HG03571 (cell line): ENCODE measurements at regions not wholly inside any gene's neighbourhood (a gene's known extent, or its start where the extent isn't known, plus 50 kb on each side); places are given as distances from the start of the nearest gene placed in this dataset.
A peak's percentile ranks its signal among the peaks of the same experiment; 100 is the strongest.
"Not testable (repeated sequence)": the region's sequence is repeated elsewhere in the genome, so short reads cannot be mapped to it uniquely, and the experiment has no call there.

Experiments used
- ATAC-seq: cut with Tn5 transposase; IDR thresholded peaks from one replicate; pipeline ENCODE4 v1.9.1; 2021; ENCODE audit not compliant: unreplicated experiment

DNA sequence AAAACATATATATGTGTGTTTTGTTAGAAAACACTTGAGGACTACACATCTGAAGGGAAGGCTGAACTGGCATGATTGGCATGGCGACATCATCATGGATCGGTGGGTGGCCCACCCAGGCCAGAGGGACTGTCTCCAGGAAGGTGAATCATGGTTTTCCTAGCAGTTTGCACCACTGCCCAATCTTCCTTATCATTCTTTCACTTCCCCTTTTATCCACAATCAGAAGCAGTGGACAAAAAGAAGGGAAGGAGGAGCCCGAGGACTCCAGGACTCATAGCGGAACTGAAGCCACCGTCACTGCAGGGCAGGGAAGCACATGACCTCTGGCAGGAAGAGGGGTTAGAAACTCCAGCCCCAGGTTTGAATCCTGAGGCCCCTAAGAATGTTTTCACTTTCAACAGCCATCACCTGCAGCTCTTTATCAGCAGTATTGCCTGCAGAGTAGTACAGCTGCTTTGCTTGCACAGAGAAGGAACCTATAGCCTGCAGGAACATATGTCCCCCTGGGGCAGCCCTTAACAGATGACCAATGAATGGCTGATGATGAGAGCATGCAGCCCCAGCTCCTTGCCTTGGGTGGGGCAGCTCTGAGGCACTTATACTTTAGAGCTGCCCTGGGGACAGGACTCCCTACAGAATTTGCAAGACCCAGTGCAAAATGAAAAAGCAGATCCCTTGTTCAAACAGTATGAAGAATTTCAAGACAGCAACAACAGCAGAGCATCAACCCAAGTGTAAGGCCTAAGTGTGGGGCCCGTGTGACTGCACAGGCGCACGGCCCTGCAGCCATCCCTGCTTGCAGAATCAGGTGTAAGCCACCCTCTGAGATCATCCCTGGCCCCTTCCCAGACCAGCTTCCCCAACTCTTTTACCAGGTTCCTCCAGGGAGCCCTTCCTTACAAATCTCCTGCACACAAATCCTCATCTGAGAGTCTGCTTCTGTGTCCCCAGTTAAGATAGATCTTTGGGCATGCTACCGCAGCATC is 241.8 kb upstream of the IRF2BP2 start:
- peak; percentile 50 for ATAC-seq

DNA sequence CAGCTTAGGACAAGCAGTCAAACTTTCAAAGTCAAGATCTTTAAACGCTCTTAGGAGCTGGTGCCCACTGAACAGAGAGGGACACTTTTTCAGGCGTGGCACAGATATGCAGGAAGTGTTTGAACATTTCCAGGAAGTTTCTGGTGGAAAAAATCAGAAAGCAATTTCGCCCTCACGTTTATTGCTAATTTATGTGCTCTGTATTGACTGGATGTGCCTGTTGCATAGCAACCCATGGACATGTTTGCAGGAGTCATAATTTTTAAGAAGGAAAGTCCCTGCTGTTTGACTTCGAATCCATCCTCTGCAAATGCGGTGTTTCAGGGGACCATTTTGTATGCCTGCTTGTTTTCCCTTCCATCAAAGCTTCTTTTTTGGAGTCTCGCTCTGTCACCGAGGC is 239.9 kb upstream of the IRF2BP2 start:
- no peak for ATAC-seq

DNA sequence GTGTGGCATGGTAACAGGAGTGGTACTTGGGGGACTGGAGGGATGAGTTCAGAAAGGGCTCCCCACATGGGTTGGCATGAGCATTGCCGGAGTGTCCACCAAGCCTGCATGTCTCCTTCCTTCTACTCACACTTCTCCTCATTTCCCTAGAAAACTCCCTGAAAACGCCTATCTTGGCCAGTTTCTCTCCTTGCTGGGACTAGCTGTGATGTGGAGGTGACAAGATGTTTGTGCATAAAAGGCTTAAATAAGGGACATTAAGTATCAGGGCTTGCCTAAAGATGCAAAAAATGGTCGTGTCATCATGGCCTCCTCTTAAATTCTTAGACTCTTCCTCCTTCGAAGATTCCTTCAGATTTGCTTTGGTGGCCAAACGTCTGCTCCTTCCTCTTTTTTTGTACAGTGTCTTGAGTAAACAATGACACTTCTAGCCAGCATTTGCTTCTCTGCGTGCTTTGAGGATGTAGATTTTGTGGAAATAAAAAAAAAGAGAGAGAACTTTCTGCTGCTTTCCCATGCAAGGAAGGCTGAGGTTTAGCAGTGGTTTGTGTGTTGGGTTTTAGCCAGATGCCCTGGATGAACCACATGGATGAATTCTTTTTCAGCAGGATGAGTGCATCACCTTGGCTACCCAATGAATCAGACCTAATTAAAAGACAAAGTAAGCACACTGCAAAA is 239.1 kb upstream of the IRF2BP2 start:
- ATAC-seq: no peak

DNA sequence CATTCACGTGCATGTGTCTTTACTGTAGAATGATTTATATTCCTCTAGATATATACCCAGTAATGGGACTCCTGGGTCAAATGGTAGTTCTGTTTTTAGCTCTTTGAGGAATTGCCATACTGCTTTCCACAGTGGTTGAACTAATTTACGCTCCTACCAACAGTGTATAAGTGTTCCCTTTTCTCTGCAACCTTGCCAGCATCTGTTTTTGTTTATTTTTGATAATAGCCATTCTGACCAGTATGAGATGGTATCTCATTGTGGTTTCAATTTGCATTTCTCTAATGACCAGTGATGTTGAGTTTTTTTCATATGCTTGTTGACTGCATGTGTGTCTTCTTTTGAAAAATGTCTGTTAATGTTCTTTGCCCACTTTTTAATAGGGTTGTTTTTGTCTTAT is 236.8 kb upstream of the IRF2BP2 start:
- ATAC-seq: not testable (repeated sequence)

DNA sequence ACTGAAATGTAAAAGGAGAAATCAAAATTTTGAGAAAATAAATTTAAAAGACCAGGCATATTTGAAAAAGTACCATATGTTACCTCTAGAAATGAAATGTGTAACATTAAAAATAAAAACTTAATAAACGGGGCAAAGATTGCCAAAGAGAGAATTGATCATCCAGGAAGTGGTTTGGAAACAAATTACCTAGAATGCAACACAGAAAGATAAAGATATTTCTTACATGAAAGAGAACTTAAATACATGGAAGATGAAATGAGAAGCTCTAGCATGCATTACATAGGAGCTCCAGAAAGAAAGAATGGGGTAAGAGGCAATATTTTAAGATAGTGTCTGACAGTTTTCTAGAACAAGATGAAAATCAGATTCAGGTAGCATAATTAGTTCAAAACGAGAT is 235.9 kb upstream of the IRF2BP2 start:
- ATAC-seq: no peak

DNA sequence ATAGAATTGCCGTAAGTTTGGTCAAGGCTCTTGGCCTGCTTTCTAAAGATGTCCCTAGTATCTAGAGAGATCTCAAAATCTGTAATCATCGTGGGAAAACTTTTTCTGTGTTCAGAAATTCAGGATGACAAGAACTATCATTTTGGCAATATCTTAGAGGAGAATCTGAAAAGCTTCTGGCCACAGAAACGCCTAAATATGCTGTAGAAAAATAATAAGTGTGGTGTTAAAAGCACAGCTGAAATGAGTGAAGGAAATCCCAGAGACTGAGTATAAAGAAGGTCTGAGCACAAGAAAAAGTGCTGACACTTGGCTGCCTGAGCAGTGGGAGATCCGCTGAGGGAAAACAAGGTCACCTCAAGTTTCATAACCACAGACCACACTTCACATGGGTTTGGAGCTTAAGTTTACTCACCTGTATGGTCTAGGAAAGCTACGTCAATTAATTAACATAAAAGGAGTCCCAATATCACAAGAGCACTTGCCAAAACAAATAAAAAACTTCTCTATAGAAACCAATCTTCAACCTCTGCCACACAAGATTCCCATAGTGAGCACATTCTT is 235.2 kb upstream of the IRF2BP2 start:
- no peak for ATAC-seq

DNA sequence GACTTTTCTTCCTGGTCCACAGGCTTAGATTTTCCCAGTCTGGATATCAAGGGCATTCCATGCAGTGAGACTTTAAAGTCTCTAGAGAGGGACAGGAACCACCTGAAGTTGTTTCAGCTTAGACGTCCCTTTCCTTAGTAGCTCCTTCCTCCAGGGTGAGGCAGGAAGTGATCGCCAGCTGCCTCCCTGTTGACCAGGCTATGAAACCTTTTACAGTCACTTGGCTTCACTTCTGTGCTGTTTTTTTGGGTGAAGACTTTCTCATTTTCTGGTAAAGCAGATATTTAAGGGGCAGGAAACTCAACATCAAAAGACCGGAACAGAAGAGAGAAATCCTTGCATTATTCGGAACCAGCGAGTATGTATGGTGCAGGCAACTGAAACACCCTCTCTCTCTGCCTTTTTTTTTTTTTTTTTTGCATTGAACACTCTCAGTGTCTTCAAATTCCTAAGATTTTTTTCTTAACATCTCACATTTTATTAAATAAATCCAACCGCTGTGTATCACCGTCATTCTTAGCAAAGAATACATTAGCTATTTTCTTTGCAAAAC is 234.6 kb upstream of the IRF2BP2 start:
- no peak for ATAC-seq

DNA sequence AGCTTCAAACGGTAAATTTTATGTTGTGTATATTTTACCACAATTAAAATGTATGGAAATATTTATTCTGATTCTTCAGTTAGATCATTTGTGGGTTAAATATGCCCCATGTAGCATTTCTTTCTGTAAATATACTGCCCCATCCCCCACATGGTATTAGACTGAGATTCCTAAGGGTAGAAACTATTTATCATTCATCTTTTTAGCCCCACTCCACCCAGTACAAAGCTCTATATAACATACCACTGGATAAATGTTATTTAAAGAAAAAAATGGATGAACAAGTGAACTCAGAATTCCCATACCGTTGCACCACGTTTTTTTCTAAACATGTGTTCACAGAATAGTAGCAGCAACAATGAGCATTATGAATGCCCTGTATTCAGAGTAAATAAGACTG is 234.0 kb upstream of the IRF2BP2 start:
- ATAC-seq: no peak

DNA sequence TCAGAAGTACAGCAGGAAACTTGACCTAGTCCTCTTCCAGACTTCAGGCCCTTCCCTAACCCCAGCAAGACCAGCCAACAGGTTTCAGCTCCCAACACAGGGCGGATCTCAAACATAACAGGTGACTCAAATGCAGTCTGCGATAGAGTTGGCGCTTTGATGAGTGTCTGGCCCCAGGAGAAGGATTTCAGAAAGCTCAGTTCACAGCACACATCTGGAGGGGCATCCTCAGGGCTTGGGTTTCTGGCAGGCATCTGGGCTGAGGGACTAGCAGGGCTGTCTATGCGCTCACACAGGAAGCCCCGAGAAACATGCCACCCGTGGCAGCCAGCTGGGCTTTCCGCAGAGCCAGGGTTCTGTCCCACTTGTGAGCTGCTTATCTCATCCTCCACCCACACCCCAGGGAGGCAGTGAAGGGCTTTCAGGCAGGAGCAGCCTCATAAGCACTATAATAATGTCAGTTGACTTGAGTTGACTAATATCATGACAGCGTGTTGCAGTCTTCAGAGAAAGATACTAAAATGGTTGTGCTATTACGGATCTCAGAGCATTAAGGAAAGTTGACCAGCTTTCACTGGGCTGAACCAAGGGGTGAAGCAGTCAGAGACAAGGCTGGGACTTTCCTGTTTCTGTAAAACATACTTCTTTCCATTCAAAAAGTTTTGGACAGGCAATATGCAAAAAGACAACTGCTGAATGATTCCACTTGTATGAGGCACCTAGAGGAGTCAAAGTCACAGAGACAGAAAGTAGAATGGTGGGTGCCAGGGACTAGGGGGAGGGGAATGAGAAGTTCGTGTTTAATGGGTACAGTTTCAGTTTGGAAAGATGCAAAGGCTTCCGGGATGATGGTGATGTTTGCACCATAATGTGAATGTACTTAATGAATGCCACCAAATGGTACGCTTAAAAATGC is 233.0 kb upstream of the IRF2BP2 start:
- ATAC-seq: peak; percentile 65

DNA sequence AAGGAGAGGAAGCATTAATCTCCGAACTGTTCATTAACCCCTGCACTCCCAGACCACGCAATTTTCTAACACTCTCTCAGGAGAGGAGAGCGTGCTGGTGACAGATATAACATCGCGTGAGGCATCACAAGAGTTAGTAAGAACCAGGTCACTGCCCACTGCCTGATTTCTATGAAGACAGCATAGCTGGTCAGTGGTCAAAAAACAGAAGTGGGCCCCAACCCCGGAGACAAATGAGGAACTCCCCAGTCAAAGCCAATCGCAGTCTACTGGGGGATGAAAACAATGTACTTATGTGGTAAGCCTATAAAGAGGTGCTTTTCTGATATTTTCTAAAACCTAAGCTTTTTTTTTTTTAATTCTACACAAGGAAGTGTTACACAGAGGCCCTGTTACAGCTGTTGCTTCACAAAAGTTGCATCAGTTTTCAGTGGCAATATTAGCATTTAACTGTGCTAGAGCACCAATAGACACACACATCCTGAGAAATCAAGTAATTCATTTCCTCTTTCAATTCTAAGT is 231.8 kb upstream of the IRF2BP2 start:
- no peak for ATAC-seq

DNA sequence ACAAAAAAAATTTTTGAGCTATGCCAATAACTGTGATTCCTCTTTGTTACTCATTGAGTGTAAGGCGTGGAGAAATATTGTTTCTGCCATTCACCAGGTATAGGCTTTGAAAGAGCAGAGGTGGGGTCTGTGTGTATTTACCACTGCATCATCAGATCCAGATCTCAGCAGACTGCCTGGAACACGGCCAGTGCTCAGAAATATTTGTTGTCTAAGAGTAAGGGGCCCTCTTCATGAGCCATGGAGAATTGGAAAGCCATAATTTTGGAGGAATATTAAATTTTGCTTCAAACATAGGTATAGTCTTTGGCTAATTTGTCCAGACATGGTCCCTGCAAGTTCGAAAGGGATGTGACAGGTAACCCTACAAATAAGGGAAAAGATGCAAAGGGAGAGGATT is 231.3 kb upstream of the IRF2BP2 start:
- ATAC-seq: no peak

DNA sequence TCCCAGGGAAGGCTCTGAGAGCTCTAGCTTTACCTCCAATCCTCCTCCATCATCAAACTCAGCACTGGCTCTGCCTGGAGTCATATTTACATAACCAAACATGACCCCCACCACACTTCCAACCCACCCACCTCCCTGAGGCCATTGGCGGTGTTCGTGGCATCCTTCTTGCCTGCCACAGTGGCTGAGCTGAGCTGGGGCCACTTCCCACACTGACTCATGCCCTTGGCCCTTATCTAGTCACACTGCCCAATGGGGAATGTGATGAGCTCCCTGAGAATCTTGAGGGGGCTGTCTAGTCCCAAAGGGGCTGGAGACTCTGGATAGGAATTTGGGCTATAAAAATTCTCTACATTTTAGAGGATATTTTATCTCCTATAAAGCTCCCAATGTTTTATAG is 230.9 kb upstream of the IRF2BP2 start:
- no peak for ATAC-seq

DNA sequence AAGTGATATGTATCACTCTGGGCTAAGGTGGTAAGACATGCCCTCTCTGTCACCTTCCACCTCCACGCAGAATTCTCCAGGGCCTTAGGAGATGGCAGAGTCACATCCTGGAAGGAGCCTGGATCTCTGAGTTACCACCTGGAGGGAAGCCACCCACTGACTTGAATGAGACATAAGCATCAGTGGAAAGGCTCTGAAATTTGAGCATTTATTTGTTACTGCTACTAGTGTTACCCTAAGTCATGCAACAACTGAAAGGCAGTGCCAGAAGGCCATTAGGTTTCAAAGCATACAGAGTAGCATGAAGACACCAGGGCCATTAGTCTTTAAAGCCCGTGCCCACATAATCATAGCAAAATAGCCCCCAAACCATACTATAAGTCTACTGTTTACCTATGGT is 230.3 kb upstream of the IRF2BP2 start:
- ATAC-seq: no peak

DNA sequence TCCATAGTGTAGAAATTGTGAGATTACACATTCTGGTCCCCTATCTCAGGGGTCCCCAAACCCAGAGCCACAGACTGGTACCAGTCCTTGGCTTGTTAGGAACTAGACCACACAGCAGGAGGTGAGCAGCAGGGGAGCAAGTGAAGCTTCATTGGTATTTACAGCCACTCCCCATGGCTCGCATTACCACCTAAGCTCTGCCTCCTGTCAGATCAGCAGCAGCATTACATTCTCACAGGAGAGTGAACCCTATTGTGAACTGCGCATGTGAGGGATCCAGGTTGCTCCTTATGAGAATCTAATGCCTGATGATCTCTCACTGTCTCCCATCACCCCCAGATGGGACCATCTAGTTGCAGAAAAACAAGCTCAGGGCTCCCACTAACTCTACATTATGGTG is 229.7 kb upstream of the IRF2BP2 start:
- ATAC-seq: no peak

DNA sequence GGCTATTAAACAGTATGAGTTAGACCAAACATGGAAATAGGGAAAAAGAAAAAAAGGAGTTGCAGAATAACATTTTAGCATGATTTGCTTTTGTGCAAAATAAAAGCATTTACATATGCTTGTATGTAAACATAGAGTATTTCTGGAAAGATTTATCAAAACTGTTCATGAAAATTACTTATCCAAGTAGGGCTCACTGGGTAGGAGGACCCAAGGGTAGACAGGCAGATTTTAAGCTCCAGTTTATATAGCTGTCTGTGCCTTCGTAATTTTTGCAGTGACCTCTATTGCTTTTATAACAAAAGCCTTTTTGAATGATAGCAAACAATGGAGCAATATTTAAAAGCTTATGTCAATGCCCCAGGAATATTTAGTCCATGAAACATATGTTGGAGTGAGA is 228.8 kb upstream of the IRF2BP2 start:
- no peak for ATAC-seq

DNA sequence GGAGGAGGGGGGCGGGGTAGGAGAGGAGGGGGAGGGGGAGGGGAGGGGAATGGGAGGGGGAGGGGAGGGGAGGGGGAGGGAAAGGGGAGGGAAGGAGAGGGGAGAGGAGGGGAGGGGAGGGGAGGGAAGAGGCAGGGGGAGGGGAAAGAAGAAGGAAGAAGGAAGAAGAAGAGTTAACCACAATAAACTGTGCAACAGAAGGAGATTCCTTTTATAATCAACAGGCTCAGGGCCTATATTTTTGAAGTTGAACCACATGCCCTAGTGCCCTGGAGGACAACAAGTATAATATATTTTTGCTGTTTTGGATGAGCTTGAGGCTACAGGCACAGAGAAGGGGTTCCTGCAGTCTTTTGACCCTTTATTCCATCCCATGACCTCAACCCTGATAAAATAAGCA is 228.2 kb upstream of the IRF2BP2 start:
- no peak for ATAC-seq

DNA sequence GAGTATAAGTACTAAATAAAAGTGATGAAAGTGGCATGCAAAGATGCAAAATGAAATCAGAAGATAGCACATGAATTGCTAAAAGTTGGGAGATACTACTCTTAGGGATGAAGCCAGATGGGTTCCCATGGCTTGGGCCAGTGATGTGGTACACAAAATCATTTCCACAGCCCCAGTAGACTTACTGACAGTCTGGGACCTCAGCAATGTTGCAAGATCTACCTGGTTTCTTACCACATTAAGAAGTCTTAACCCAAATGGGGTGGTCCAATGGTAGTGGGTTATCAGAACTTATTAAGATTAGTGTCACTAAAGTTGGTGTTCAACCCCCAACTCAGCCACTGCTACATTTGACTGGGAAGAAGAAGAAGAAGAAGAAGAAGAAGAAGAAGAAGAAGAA is 227.7 kb upstream of the IRF2BP2 start:
- no peak for ATAC-seq

DNA sequence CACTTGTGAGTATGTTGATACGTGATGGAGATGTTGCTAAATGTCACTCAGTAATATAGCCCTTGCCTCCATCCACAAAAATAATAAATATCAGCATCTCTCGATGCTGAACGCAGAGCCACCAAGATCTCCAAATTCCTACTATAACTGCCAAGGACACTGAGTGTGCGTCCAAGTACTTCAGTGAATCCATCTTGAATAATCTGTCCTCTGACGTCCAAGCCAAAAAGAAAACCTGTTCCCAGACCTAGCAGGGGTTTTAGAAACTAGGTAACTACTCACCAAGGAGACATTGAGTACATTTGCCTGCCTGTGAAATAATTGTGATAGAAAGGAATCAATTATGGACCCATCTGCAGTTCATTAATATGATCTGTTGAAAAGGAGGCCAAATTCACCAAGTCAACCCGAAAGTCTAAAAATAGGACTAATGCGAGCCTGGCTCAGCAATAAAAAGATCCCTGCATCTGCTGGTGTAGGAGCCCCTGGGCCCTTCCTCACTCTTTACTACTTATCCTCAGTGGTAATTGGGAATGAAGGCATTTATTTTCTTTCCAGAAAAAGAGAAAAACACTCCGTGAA is 226.9 kb upstream of the IRF2BP2 start:
- no peak for ATAC-seq

DNA sequence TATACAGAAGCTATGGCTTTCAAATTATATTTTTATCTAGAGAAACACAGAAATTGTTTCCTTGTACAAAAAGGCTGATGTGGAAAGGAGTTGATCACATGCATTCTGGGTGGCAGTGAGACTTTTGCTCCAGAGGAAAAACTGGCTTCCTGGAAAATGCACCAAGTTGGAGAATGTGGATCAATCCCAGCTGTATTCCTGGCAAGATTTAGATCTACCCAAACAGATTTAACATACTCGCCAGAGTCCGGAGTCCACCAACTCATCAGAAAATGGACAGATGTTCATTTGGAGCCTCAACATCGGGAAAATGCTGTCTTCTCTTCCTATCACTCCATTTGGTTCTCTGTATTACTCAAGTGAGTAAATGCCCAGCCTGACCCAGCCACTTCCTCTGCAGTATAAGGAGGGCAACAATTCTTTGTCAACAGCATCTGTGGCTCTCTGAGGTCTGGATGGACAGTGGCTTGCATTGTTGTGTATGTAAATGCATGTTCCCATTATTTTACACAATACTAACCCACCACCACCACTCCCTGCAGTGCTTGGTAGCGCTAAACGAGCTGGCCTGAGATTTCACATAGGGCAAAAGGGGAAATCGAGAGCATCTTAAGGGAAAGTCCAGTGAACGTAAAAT is 226.2 kb upstream of the IRF2BP2 start:
- no peak for ATAC-seq

DNA sequence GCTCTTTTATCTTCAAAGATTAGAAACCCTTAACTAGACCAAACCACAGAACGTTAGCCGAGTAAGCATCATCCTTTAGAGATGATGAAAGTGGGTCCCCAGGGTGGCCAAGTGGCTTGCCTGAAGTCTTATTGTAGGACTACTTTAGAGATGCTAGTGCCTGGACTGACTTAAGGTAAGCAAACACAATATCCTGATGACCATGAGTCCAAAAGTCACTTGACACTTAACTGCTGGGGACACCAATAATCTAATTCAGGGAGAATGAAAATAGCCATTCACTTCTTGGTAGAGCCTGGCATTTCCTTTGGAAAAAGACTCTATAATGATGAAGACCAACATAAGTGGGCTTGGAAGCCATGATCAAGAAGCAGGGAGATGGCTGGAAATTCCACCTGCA is 225.3 kb upstream of the IRF2BP2 start:
- ATAC-seq: no peak
